OCI-LY7 (cell line): ENCODE measurements at regions not wholly inside any gene's neighbourhood (a gene's known extent, or its start where the extent isn't known, plus 50 kb on each side); places are given as distances from the start of the nearest gene placed in this dataset.

Experiments
- EZH2phosphoT487 ChIP-seq: fragments of 200-600 bp; sonication (generic); IDR thresholded peaks from 2 replicates; pipeline ENCODE4 v1.6.1; 2018; ENCODE audit warnings: low read depth, borderline replicate concordance, mild to moderate bottlenecking, mixed run types, antibody characterized with exemption, low read length, moderate library complexity, mixed read lengths
- TF ChIP-seq, protein P1 (sequence below): fragments of 200-600 bp; sonication (generic); conservative IDR thresholded peaks from 2 replicates; pipeline ENCODE4 v1.5.1; 2014; ENCODE audit warnings: mild to moderate bottlenecking, antibody characterized with exemption, low read length, moderate library complexity, mixed read lengths

DNA sequence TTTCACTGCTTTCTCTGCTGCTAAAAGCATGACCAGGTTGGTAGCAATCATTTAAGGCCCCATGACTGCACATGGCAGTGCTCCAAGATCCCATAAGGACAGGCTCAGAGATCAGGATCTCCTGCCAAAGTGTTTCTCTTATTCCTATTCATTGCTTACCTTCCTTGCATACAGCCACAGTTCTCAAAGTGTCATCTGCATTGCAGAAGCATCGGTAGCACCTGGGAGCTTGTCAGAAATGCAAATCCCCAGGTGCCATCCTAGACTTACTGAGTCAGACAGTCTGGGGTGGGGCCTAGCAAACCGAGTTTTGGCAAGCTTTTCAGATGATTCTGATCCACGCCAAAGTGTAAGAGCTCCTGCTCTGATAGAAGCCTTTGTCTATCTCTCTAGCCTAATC lies 489.0 kb upstream of the AUTS2 start:
- TF ChIP-seq, protein P1, sequence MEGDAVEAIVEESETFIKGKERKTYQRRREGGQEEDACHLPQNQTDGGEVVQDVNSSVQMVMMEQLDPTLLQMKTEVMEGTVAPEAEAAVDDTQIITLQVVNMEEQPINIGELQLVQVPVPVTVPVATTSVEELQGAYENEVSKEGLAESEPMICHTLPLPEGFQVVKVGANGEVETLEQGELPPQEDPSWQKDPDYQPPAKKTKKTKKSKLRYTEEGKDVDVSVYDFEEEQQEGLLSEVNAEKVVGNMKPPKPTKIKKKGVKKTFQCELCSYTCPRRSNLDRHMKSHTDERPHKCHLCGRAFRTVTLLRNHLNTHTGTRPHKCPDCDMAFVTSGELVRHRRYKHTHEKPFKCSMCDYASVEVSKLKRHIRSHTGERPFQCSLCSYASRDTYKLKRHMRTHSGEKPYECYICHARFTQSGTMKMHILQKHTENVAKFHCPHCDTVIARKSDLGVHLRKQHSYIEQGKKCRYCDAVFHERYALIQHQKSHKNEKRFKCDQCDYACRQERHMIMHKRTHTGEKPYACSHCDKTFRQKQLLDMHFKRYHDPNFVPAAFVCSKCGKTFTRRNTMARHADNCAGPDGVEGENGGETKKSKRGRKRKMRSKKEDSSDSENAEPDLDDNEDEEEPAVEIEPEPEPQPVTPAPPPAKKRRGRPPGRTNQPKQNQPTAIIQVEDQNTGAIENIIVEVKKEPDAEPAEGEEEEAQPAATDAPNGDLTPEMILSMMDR: no peak
- no peak for TF ChIP-seq EZH2phosphoT487
